ENCODE measurements at regions not wholly inside any gene's neighbourhood (a gene's known extent, or its start where the extent isn't known, plus 50 kb on each side); places are given as distances from the start of the nearest gene placed in this dataset.

DNA sequence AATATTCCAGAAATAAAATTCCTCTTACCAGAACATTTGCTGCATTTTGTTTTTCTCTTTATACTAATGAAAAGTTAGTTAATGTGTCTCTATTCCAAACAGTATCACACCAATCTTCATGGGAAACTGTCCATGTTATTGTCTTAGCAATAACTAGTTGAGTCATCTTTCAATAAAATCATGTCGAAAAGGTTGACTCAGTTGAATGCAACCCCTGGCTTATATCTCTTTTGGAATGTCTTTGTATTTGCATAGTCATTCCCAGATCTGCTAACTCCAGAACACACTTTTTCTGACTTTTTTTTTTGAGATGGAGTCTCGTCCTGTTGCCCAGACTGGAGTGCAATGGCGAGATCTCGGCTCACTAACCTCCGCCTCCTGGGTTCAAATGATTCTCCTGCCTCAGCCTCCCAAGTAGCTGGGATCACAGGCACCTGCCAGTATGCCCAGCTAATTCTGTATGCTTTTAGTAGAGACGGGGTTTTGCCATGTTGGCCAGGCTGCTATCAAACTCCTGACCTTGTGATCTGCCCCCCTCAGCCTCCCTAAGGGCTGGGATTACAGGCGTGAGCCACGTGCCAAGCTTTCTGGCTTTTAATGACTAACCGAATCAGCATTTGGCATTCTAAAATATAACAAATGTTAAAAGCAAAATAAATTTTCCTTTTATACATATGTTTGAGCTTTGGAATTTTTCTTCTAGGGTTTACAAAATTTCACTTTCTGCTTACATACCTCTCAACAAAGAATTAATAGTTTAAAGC, 133.2 kb upstream of the GULP1 start:
- no peak for DNase-seq

DNA sequence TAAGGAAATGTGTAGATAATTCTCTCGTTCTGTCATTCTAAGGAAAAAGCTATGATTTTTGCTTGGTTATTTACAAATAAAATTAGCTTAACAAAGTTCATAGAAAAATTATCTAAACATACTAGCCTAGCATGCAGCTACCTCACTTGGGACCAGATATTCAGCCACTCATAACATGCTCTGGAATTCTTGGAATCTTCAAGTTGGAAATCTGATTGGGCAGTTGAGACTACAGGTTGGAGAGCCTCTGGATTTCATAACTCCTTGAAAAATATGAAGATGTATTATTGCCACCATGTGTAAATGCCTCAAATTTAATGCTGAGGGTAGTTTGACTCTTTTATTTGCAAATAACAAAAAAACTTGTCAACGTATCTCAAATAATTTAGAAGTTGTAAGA, 132.2 kb upstream of the GULP1 start:
- DNase-seq = no peak

DNA sequence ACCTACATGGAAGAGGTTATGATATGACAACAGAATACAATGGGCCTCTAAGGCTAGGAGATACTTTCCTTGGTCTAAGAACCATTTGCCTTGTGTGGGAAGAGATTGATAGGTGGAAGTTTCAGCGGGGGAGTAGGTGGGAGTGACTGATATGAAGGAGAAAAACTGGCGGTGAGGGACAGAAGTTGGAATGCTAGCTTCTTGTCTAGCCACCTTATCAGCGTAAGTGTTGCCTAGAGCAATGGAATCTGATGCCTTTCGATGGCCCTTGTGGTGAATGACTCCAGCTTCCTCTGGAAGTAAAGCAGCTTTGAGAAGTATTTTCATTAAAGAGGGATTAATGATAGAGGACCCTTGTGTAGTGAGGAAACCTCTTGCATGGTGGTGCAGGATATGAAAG, 121.3 kb upstream of the GULP1 start:
- DNase-seq = no peak

DNA sequence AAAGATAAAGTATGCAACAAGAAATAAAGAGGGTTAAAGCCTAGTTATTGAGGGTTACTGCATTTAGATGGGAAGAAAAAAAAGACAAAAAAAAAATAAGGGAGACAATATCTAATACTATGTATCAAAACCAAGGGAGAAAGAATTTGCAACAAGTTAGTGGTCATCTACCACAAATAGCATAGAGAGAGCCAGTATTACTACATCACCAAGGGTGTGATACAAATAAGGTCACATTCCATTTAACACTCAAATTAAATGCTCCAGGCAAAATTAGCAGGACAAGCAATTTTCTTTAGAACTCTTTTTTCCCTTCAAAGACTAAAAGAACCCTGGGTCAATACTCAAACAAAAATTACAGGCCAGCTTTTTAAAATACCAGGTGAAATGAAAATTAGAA, 115.1 kb upstream of the GULP1 start:
- no peak for DNase-seq

DNA sequence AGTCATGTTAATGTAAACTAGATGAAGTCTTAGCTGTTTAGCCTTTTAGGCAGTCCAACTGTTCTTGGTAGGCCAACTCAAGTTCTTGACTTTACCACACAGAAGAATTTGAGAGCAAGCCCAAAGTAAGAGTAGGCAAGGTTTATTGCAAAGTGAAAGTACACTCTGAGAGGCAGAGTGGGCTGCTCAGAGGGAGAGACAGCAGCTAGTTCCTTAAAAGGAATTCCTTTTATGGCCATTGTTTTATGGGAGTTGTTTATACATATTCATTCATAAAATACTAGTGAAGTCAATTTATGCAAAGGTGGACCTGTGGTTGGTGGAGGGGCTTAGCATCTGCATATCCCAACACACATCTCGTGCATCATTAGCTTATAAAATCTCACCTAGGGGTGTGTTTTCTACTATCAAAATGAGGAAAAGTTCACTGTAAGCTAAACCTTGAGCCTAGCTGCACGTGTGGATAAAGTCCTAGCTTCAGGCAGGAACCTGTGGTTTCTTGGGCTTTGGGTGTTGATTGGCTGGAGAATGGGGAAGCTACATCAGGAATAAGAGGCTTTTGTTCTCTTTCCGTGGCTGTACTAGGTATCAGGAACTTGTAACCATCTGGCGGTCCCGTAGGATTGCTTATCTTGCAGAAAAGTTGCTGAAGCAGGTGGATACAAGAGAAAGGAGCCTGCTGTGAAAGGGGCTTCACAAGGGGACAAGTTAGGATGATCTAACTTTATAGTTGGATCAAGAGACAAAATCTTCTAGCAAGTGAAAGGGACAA, 110.4 kb upstream of the GULP1 start:
- DNase-seq = no peak

DNA sequence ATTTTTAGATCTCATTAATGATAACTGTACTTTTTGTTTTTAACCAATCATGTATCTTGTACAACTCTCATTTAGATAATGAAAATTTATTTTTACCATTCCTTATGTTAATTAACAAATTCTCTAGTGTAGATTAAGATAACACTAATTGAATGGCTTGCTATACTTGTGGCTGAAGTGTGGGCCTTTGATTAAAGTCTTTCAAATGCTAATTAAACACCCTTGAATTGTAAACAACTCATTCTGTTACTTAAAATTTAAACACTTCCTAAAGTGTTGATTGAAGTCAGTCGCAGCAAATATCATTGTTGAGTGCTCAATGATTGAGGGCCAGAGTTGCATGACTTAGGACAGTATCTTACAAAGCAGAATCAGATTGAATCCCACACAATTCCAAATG, 109.8 kb upstream of the GULP1 start:
- no peak for DNase-seq

DNA sequence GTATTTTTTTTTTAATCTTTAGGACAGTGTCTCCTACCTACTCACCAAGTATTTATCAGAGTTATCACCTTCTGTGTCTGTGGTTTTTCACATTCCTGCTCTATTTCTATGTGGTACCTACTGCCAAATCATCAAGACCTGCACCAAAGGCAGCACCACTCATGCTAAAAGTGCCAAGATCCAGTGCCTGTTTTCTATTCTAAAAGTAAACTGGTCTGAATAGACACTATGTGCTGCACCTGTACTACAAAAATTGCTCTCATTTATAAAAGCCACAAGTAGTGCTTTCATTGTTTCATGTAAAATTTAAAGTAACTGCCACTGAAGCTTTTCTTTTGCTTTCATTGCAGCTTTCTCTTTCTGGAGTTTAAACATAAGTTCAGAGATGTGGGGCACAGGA, 103.9 kb upstream of the GULP1 start:
- DNase-seq = no peak

DNA sequence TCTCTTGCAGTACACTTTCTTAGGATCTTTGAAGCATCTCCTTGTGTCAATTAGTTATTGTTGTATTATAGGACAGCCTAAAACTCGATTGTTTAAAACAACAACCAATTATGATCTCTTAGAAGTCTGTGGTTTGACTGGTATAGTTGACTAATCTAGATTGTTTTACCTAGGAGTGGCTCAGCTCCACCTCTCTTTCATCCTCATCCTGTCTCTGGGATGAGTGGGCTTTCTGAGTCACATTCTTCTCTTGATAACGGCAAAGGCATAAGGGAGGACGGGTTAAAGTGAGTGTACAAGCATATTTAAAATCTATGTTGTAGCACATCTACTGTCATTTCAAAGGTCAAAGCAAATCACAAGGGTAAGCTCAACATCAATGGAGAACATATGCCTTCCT, 102.3 kb upstream of the GULP1 start:
- DNase-seq = no peak

DNA sequence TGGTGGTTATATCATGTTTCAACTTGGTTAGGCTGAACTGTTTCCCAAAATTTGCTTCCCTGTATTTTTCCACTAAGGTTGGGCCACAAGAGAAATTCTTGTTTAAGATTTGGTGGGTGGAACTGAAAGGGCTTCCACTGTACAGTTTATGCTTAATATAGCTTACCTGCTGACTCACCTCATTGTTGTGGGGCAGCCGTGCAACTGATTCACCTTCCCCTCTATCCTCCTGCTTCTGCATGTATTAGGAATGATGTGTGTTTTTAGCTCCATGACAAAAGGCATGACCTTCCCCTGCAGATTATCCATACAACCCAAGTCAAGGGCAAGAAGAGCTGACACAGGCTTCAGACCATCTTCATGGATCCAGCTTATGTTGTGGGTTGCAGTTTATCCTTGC, 98.4 kb upstream of the GULP1 start:
- DNase-seq = no peak

DNA sequence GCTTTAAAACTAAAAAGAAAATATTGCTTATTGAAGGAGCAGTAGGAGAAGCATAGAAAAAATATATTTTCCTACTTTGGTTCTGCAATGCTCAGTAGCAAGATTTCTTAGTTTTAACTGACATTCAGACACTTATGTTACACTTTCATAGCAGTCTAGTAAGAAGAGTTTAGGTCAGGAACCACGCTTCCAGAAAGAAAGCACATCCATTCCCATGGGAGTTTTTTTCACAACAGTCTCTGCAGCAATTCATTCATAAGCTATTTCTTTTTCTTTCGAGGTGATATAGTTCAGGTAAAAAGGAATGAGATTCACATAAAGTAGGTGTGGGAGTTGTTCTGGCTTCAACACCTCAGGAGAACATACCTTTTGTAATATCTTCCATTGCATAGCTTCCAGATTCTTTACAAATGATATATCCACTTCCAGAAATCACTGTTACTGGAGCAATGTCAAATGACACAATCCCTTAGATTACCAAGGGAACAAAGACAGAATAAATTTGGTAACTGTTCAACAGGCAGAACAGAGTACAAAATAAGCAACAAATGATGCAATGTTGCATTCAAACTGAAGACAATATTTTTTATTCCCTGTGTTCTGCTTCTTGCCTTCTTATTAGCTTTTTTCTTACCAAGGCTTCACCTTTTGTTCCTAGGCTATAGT, 95.2 kb upstream of the GULP1 start:
- no peak for DNase-seq

DNA sequence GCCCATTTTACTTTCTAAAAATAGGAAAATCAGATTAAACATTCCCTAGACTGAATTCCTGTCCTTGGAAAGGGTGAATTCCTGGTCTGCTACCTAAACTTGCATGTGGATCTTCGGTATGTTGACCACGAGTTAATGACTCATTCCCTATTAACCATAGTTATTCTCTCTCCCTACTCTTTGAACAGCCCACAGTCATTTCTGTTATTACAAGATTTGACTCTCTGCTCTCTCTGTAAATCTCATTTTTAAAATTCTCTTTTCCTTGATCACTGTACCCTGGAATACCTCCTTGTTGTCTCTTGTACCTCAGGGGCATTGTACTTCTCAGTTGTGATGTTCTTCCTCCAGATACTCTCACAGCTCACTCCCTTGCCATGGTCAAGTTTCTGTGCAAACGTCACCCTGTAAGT, 92.0 kb upstream of the GULP1 start:
- DNase-seq = no peak

DNA sequence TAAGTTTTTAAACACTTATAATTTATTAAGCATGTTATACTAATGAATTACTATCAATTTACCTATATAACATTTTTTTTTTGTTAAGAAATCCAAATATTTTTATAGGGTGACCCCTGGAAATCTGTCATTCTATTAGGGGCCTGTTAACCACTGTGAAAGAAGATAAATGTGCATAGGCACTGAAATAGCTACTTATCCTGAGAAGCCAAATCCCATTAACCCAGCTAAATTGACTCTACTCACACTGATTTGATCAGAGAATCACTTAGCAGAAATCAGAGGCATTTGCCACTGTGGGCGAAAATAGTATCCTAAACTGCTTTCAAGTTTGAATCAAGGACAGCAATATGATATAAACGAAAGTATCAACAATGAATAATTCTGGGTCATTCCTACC, 90.0 kb upstream of the GULP1 start:
- DNase-seq = no peak

DNA sequence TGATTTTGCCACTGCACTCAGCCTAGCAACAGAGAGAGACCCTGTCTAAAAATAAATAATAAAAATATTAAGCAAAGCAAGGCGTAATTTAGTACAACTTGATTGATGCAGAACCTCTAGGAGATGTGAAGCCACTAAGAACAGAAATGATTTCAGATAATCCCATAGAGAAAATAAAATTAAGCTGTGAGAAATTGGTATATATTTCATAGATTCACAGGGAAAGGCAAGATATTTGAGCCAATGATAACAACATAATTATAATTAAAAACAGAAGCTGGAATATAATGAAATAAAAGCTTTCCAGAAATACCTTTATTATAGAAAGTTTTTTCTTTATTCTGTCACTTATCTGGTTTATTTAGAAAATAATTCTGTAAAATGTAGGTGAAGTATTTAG, 88.9 kb upstream of the GULP1 start:
- no peak for DNase-seq

DNA sequence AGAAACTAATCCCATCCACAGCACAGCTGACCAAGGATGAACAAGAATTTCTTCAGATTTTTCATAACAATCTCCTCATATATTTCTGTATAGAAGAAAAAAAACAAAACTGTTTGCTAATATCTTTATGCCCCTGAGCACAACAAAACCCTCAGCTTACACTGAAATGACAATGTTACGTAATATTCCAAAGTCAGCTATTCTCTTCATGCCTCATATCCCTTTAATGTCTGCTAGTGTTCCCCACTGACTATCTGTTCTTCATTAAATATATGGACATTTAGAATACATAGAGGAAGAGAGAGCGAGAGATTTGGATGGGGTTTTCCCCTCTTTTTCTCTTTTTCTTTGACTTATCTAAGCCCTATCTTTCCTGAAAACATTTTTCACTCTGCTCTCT, 87.9 kb upstream of the GULP1 start:
- DNase-seq = no peak

DNA sequence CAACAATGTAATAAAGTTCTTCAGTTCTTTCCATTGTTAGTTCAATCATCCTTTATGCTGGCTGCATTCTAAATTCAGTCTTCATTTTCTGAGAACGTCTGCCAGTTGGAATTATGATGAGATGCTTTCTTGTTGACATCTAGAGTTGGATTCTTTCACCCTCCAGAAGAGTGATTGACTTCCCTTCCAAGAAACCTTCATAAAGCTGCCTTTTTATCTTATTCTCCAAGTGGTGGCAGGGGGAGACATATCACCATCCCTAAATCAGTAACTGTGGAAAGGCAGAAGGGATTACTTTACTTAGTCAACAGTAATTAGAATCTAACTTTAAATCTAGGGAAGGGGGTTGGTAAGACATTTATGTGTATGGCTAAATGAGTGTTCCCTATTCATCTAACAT, 86.8 kb upstream of the GULP1 start:
- no peak for DNase-seq

DNA sequence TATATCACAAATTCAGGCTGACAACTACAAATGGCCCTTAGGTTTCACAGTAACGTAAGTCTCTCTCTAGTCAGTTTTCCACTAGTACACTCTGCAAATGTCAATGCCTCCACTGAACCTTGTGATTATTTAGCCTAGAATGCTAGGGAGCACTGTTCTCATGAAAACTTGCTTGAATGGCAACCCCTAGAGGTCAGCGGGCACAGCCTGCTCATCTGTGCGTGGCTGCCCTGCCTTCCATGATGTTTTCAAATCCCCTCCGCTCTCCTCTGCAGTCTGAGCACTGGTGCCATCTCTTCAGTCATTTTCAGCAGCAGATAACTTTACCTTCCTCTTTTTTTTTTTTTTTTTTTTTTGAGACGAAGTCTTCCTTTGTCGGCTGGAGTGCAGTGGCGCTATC, 84.1 kb upstream of the GULP1 start:
- no peak for DNase-seq

DNA sequence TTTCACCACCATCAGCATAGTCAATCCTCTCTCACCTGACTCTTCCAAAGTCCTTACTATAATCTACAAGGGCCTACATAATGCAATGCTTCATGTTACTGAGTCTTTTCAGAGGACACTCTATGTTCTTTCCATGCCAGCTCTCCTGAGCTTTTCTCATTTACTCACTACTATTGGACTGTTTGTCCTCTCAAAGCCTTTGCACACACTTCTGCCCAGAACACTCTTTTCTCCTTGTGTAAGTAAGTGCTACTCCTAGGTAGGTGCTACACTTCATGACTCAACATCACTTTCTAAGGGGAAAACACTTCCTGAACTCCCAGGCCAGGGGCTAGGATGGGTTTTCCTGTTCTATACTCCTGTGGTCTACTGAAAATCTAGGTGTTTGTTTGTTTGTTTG, 82.5 kb upstream of the GULP1 start:
- no peak for DNase-seq

DNA sequence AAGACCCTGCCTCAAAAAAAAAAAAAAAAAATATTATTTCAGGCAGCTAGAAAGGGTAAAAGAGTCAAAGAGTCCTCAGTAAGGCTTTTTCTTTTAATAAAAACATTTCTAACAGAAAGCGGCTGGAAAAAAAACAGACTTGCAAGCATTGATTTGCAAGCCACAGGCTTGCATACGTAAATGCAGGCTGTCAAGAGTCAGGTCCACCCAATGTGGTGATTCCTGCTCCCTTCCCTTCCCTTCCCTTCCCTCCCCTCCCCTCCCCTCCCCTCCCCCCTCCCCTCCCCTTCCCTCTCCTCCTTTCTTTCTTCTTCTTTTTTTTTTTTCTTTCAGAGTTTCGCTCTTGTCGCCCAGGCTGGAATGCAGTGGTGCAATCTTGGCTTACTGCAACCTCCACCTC, 74.4 kb upstream of the GULP1 start:
- DNase-seq = no peak

DNA sequence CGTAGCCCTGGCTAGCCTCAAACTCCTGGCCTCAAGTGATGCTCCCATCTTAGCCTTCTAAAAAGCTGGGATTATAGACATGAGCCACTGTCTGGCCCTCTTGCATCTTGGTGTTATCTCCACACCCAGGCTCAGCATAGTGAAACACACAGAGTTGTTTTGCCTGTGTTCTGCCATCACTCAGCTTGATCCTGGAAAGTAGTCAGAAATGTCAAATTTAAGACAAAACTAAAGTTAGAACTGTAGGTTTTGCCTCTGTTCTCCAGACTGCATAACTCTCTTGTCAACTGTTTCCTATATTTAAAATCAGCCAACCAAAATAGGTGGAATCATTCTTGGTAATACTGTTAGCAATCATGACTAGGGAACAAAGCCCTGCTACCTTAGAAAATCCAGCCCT, 72.1 kb upstream of the GULP1 start:
- no peak for DNase-seq

DNA sequence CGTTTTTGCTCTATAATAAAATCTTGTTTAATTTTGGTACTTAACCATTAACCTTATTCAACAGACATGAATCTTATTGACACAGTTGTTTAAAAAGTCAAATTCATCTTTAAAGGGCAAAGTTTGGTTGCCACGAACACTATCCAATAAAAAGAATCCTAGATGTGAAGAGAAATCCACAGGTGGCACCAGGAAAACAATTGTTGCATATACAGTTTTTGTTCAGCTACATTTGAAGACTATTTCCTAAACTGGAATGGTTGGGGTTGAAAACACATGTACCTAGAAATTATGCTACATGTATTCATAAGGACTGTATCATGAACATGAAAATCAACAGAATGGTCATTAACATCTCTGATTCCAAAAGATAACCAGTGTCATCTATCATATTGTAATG, 71.1 kb upstream of the GULP1 start:
- no peak for DNase-seq

DNA sequence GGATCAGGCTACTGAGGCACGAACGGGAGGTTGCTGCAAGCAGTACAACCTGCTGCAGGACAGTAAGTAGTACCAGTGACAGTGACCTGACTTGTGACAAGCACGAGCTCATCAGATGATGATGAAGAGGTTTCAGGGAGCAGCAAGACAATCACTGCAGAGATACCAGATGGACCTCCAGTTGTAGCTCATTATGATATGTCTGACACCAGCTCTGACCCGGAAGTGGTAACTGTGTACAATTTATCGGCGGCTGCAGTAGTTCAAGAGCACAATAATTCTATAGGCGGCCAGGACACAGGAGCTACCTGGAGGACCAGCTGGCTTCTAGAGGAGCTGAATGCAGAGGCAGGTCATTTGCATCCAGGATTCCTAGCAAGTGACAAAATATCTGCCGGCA, 64.0 kb upstream of the GULP1 start:
- DNase-seq = no peak

DNA sequence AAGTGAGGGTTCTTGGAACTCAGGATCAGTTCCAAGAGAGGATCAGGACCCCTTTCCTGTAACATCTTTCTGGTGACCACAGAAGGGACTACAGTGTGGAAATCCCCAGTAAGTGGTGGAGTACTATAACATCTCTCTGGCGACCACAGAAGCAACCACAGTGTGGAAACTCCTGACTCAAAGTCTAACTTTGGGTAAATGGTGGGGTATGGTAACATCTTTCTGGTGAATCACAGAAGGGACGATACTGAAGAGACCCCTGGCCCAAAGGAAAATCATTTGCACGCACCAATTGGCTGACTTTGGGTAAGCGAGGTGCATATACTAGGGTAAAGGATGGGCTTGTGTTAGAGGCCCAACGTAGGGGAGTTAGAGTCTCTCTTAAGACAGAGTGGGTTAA, 56.3 kb upstream of the GULP1 start:
- no peak for DNase-seq

DNA sequence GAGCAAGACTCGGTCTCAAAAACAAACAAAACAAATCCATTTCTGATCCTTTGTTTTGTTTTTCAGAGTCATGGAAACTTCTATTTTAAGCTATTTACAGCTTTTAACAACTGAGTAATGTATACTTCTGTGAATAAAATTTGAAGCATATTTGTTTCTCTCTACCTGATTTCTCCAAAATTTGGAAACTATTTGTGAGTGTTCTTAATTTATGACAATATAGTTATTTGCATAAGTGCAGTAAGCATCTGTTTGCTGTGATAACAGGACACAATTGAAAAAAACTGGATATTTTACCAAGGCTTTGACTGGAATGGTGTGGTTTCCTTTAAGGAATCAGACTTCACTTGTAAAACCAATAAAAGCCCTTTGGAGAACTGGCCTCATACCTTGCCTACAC, 53.3 kb upstream of the GULP1 start:
- no peak for DNase-seq
